ENCODE measurements at regions not wholly inside any gene's neighbourhood (a gene's known extent, or its start where the extent isn't known, plus 50 kb on each side); places are given as distances from the start of the nearest gene placed in this dataset.

GRCh38 chr5:2570586-2570985 lies 180.9 kb downstream of the IRX2 start:
- no peak for DNase-seq (ENCODE audit: low read depth in 1 of 2, low spot score in 1 of 2)

- no peak for DNase-seq (ENCODE audit: low read depth in 1 of 2, low spot score in 1 of 2)
Observed at GRCh38 chr5:2569774-2570542, 181.5 kb downstream of the IRX2 start.

- no peak for DNase-seq (ENCODE audit: low read depth in 1 of 2, low spot score in 1 of 2)
Observed at GRCh38 chr5:2569176-2569575, 182.3 kb downstream of the IRX2 start.

GRCh38 chr5:2566284-2566683 lies 185.2 kb downstream of the IRX2 start:
- no peak for DNase-seq (ENCODE audit: low read depth in 1 of 2, low spot score in 1 of 2)

GRCh38 chr5:2565147-2565546 lies 186.3 kb downstream of the IRX2 start:
- DNase-seq (ENCODE audit: low read depth in 1 of 2, low spot score in 1 of 2) = no peak

- no peak for DNase-seq (ENCODE audit: low read depth in 1 of 2, low spot score in 1 of 2)
Observed at GRCh38 chr5:2563046-2563445, 188.4 kb downstream of the IRX2 start.

- no peak for DNase-seq (ENCODE audit: low read depth in 1 of 2, low spot score in 1 of 2)
Observed at GRCh38 chr5:2562036-2562435, 189.4 kb downstream of the IRX2 start.

- no peak for DNase-seq (ENCODE audit: low read depth in 1 of 2, low spot score in 1 of 2)
Observed at GRCh38 chr5:2560435-2560834, 191.0 kb downstream of the IRX2 start.

GRCh38 chr5:2557435-2557834 lies 194.0 kb downstream of the IRX2 start:
- no peak for DNase-seq (ENCODE audit: low read depth in 1 of 2, low spot score in 1 of 2)

- no peak for DNase-seq (ENCODE audit: low read depth in 1 of 2, low spot score in 1 of 2)
Observed at GRCh38 chr5:2556375-2556966, 195.0 kb downstream of the IRX2 start.

GRCh38 chr5:2553611-2554010 lies 197.9 kb downstream of the IRX2 start:
- no peak for DNase-seq (ENCODE audit: low read depth in 1 of 2, low spot score in 1 of 2)

- DNase-seq (ENCODE audit: low read depth in 1 of 2, low spot score in 1 of 2) = no peak
Observed at GRCh38 chr5:2550509-2550908, 201.0 kb downstream of the IRX2 start.

- no peak for DNase-seq (ENCODE audit: low read depth in 1 of 2, low spot score in 1 of 2)
Observed at GRCh38 chr5:2549900-2550299, 201.6 kb downstream of the IRX2 start.

GRCh38 chr5:2549354-2549753 lies 202.1 kb downstream of the IRX2 start:
- DNase-seq (ENCODE audit: low read depth in 1 of 2, low spot score in 1 of 2) = no peak

GRCh38 chr5:2546938-2547337 lies 204.5 kb downstream of the IRX2 start:
- DNase-seq (ENCODE audit: low read depth in 1 of 2, low spot score in 1 of 2) = no peak

- DNase-seq (ENCODE audit: low read depth in 1 of 2, low spot score in 1 of 2) = no peak
Observed at GRCh38 chr5:2544003-2544402, 207.5 kb downstream of the IRX2 start.

GRCh38 chr5:2542821-2543220 lies 208.7 kb downstream of the IRX2 start:
- DNase-seq (ENCODE audit: low read depth in 1 of 2, low spot score in 1 of 2) = no peak

- no peak for DNase-seq (ENCODE audit: low read depth in 1 of 2, low spot score in 1 of 2)
Observed at GRCh38 chr5:2542026-2542425, 209.5 kb downstream of the IRX2 start.

- no peak for DNase-seq (ENCODE audit: low read depth in 1 of 2, low spot score in 1 of 2)
Observed at GRCh38 chr5:2538169-2538568, 213.3 kb downstream of the IRX2 start.

- no peak for DNase-seq (ENCODE audit: low read depth in 1 of 2, low spot score in 1 of 2)
Observed at GRCh38 chr5:2537378-2538145, 213.9 kb downstream of the IRX2 start.

- no peak for DNase-seq (ENCODE audit: low read depth in 1 of 2, low spot score in 1 of 2)
Observed at GRCh38 chr5:2536632-2537377, 214.7 kb downstream of the IRX2 start.

GRCh38 chr5:2534970-2535369 lies 216.5 kb downstream of the IRX2 start:
- DNase-seq (ENCODE audit: low read depth in 1 of 2, low spot score in 1 of 2) = no peak

All from stimulated activated CD4-positive, alpha-beta T cell treated with anti-CD3 and anti-CD28 coated beads, Interleukin-15, amount 100 ng/mL, for 1 hour (primary cell).